ENCODE measurements at regions not wholly inside any gene's neighbourhood (a gene's known extent, or its start where the extent isn't known, plus 50 kb on each side); places are given as distances from the start of the nearest gene placed in this dataset.

DNA sequence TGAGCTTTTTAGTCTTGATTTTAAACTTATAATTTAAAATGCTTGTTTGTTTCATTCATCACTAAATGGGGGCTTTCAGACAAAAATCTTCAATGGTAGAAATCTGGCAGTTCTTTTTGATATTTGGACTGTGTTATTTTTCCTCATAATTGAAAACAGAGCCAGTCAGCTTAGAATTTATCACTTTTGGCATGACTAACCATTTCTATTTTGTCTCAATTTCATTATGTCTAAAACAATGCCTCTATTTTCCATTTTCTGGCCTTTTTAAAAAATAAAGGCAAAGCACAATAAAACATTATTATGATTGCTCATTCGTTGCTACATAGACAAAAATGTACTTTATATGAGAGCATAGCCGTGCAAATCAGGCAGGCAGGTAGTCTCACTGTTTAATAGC, 434.5 kb downstream of the XIRP2 start:
- no peak for DNase-seq (ENCODE audit: low read depth)

DNA sequence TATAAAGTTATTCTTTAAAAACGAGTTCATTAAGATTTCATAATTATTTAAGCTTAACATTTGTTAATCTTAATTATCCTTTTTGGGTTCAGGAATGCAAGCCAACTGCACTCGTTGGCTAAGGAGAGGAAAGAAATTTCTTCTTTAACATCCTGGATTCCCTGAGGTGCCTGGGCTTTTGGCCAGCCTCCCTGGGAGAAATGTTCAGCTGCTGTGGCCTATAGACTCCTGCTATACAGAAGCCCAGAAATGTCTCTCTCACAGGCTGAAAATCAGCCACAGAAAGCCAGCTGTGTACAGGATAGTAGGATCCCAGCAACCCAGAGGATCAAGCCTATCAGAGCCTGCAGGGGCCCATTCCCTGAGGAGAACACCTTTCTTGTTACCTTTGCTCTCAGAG, 430.3 kb downstream of the XIRP2 start:
- no peak for DNase-seq (ENCODE audit: low read depth)
- TF ChIP-seq, protein P1, sequence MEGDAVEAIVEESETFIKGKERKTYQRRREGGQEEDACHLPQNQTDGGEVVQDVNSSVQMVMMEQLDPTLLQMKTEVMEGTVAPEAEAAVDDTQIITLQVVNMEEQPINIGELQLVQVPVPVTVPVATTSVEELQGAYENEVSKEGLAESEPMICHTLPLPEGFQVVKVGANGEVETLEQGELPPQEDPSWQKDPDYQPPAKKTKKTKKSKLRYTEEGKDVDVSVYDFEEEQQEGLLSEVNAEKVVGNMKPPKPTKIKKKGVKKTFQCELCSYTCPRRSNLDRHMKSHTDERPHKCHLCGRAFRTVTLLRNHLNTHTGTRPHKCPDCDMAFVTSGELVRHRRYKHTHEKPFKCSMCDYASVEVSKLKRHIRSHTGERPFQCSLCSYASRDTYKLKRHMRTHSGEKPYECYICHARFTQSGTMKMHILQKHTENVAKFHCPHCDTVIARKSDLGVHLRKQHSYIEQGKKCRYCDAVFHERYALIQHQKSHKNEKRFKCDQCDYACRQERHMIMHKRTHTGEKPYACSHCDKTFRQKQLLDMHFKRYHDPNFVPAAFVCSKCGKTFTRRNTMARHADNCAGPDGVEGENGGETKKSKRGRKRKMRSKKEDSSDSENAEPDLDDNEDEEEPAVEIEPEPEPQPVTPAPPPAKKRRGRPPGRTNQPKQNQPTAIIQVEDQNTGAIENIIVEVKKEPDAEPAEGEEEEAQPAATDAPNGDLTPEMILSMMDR (IDR thresholded peaks at IDR 0.05; ENCODE audit: control insufficient read depth, extremely low read depth, insufficient read depth) = no peak
- H3K4me3 ChIP-seq (ENCODE audit: low read depth, low read length) = no peak overlapping the region

More for the DNA sequence above, 434.5 kb downstream of the XIRP2 start:
- TF ChIP-seq, protein P1 (IDR thresholded peaks at IDR 0.05; ENCODE audit: control insufficient read depth, extremely low read depth, insufficient read depth) = no peak
- H3K4me3 ChIP-seq (ENCODE audit: low read depth, low read length) = no peak overlapping the region

DNA sequence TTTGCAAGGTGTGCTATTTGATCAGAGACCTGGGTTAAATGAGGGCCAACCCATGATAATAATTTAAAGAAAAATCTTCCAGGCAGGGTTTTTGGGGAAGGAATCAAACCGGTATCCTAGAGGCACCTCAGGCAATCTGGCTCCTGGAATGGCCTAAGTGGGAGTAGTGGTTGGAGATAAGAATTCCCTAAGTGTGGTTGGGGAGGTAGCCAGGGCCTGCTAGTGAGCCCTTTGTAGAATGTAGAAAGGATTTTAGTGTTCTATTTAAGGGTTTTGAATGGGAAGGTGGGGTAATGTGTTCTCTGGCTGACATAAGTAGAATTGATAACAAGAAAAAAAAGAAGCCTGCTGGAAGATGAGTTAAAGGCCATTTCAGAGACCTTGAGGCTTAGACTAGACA, 422.2 kb downstream of the XIRP2 start:
- no peak overlapping the region for H3K4me3 ChIP-seq (ENCODE audit: low read depth, low read length)
- no peak for DNase-seq (ENCODE audit: low read depth)
- TF ChIP-seq, protein P1 (IDR thresholded peaks at IDR 0.05; ENCODE audit: control insufficient read depth, extremely low read depth, insufficient read depth) = no peak

Data from LNCaP clone FGC (cell line).